LNCAP (cell line): ENCODE measurements at regions not wholly inside any gene's neighbourhood (a gene's known extent, or its start where the extent isn't known, plus 50 kb on each side); places are given as distances from the start of the nearest gene placed in this dataset.

Source experiments
- TF ChIP-seq, protein P1 (sequence below): fragments of 450-650 bp; IDR thresholded peaks from 2 replicates; pipeline ENCODE4 v1.5.1; 2017; ENCODE audit warnings: mild to moderate bottlenecking

- TF ChIP-seq, protein P1, sequence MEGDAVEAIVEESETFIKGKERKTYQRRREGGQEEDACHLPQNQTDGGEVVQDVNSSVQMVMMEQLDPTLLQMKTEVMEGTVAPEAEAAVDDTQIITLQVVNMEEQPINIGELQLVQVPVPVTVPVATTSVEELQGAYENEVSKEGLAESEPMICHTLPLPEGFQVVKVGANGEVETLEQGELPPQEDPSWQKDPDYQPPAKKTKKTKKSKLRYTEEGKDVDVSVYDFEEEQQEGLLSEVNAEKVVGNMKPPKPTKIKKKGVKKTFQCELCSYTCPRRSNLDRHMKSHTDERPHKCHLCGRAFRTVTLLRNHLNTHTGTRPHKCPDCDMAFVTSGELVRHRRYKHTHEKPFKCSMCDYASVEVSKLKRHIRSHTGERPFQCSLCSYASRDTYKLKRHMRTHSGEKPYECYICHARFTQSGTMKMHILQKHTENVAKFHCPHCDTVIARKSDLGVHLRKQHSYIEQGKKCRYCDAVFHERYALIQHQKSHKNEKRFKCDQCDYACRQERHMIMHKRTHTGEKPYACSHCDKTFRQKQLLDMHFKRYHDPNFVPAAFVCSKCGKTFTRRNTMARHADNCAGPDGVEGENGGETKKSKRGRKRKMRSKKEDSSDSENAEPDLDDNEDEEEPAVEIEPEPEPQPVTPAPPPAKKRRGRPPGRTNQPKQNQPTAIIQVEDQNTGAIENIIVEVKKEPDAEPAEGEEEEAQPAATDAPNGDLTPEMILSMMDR: no peak
Observed at GRCh38 chr7:93717217-93717900, 142.8 kb upstream of the CALCR start.

DNA sequence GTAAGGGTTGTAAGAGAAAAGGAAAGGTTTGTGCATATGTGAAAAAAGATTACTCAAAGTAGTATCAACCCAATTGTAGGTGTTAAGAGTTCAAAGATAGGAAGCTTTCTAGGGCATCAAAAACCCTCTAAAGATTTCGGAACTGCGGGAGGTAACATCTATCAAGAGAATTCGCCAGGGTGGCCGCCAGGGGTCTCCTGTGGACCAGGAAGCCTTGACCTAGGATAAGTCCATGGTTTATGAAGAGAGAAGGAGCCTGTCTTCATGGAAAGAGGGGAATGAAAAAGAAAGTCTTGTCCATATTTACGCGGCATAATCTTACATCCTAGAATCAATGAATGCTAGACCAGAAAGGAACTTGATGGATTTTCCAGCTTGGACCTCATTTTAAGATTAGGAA is 140.7 kb upstream of the CALCR start:
- TF ChIP-seq, protein P1: peak; percentile 61

GRCh38 chr7:93711926-93712325 is 137.4 kb upstream of the CALCR start:
- TF ChIP-seq, protein P1: no peak

- TF ChIP-seq, protein P1: no peak
Observed at GRCh38 chr7:93707249-93707648, 132.7 kb upstream of the CALCR start.

GRCh38 chr7:93704217-93704616 is 129.7 kb upstream of the CALCR start:
- TF ChIP-seq, protein P1: no peak

DNA sequence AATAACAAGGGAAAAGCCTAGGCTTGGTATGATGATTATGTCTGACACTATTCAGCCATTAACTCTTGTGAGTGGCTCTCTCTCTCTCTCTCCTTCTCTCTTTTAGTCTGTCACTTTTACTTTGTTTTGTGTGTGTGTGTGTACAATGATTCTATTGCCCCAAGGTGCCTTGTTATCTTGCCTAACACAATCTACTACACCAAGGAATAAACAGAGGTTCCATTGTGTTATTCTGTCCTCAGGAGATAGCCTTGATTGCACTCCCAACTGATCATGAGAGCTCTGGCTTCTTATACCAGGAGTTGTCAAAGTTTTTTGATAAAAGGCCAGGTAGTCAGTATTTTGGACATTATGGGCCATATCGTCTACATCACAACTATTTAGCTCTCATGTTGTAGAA is 123.4 kb upstream of the CALCR start:
- TF ChIP-seq, protein P1: no peak

DNA sequence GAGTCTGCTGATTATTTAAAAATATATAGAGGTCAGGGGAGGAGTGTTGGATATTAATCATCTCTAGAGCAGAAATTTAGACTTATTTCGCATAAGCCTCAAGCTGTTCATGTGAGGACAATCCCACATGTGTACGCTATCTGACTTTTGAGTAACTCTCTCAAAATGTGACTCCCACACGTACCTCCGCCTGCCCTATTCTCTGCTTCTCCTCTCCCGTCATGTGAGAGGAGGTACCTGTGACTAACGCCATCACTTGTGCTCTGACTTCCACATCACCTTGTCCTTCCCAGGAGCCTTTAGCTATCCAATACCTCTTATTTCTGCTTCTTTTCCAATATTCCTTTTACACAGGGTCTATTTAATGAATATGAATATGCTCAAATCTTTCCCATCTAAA is 119.3 kb upstream of the CALCR start:
- TF ChIP-seq, protein P1: no peak

DNA sequence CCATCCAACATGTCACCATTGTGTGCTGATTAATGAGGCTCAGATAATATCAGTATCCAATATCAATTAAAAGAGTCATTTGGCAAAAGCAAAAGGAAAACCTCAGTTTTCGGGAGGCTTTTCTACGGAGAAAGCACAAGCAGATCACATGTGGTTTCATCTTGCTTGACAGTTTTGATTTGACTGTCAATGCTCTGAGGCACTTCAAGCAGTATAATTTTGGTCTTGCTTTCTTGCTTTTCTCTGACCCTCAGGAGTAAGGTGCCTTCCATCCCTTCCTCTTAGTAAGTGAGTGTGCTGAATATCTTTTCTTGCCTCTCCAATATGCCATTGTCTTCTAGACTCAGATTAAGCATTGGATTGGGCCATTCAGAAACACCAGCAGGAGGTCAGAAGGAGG is 115.5 kb upstream of the CALCR start:
- TF ChIP-seq, protein P1: no peak
